Calu3 (cell line): ENCODE measurements at regions not wholly inside any gene's neighbourhood (a gene's known extent, or its start where the extent isn't known, plus 50 kb on each side); places are given as distances from the start of the nearest gene placed in this dataset.

ENCODE experiments used
- BruUV-seq: library from RNA; stranded (reverse); fragments of 400-500 nt; replicated peaks from 2 replicates; lab custom pipeline; 2021; lab: Mats Ljungman, UMichigan
- CTCF ChIA-PET: fragments of 300-600 bp; sonication (Branson Sonifier 250); formaldehyde crosslinking; loops from one replicate; lab custom pipeline; 2022; ENCODE audit warnings: antibody characterized with exemption; lab: Charles Lee
- DNase-seq: peaks from one replicate; pipeline ENCODE4 v3.0.0; 2022
- H3K27ac Mint-ChIP-seq: one replicate; pipeline ENCODE4 v1.8.0; 2022; ENCODE audit warnings: mixed read lengths; ENCODE audit not compliant: unreplicated experiment
- H3K27me3 Mint-ChIP-seq: one replicate; pipeline ENCODE4 v1.8.0; 2022; ENCODE audit warnings: mixed read lengths; ENCODE audit not compliant: unreplicated experiment
- H3K36me3 Mint-ChIP-seq: one replicate; pipeline ENCODE4 v1.8.0; 2022; ENCODE audit warnings: mild to moderate bottlenecking, moderate library complexity, mixed read lengths; ENCODE audit not compliant: insufficient read depth, unreplicated experiment
- H3K4me1 Mint-ChIP-seq: one replicate; pipeline ENCODE4 v1.8.0; 2022; ENCODE audit warnings: mild to moderate bottlenecking, low read depth, mixed read lengths; ENCODE audit not compliant: unreplicated experiment
- H3K4me3 Mint-ChIP-seq: one replicate; pipeline ENCODE4 v1.8.0; 2022; ENCODE audit warnings: mild to moderate bottlenecking, low read depth, moderate library complexity, mixed read lengths; ENCODE audit not compliant: unreplicated experiment
- H3K9me3 Mint-ChIP-seq: one replicate; pipeline ENCODE4 v1.8.0; 2022; ENCODE audit warnings: low read depth, mixed read lengths; ENCODE audit not compliant: unreplicated experiment
- intact Hi-C: fragments of 100-400 bp; cut with micrococcal nuclease; formaldehyde crosslinking; loops from one replicate; pipeline ENCODE4 v1.10.0; 2022; ENCODE audit not compliant: unreplicated experiment
- TF ChIP-seq, protein P1 (sequence below): fragments of 200-600 bp; IDR thresholded peaks from one replicate; pipeline ENCODE4 v1.8.0; 2022; ENCODE audit warnings: antibody characterized with exemption; ENCODE audit not compliant: unreplicated experiment

DNA sequence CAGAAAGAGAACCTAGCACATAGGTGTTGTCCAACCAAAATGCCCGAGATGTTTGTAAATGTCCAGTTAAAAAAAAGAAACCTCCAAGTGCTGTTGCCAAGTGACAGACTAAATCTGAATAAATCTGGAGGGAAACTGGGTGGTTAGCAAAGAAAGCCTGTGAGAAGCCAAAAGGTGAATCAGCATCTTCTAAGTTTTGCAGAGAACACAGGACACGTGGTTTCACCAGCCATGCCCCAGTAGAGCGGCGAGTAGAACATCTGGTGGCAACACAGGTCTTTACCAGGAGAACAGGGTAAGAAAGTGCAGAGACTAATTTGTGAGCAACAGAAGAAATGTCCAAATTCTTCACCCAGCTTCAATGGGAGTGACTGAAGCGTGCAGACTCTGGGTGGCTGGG lies 986.0 kb downstream of the ROBO2 start:
- no peaks in the 10 kb centered on the region for H3K4me1 Mint-ChIP-seq
- H3K27ac Mint-ChIP-seq, result no peak overlapping the region
- TF ChIP-seq, protein P1, sequence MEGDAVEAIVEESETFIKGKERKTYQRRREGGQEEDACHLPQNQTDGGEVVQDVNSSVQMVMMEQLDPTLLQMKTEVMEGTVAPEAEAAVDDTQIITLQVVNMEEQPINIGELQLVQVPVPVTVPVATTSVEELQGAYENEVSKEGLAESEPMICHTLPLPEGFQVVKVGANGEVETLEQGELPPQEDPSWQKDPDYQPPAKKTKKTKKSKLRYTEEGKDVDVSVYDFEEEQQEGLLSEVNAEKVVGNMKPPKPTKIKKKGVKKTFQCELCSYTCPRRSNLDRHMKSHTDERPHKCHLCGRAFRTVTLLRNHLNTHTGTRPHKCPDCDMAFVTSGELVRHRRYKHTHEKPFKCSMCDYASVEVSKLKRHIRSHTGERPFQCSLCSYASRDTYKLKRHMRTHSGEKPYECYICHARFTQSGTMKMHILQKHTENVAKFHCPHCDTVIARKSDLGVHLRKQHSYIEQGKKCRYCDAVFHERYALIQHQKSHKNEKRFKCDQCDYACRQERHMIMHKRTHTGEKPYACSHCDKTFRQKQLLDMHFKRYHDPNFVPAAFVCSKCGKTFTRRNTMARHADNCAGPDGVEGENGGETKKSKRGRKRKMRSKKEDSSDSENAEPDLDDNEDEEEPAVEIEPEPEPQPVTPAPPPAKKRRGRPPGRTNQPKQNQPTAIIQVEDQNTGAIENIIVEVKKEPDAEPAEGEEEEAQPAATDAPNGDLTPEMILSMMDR, result no peak
- no peak overlapping the region for H3K4me3 Mint-ChIP-seq
- DNase-seq, result no peak
- H3K27me3 Mint-ChIP-seq, result no peaks in the 10 kb centered on the region
- no TSS peak for BruUV-seq
- intact Hi-C loops, result no loop called here
- CTCF ChIA-PET, result no interaction called here
- H3K36me3 Mint-ChIP-seq, result no peaks in the 10 kb centered on the region
- no peaks in the 10 kb centered on the region for H3K9me3 Mint-ChIP-seq

DNA sequence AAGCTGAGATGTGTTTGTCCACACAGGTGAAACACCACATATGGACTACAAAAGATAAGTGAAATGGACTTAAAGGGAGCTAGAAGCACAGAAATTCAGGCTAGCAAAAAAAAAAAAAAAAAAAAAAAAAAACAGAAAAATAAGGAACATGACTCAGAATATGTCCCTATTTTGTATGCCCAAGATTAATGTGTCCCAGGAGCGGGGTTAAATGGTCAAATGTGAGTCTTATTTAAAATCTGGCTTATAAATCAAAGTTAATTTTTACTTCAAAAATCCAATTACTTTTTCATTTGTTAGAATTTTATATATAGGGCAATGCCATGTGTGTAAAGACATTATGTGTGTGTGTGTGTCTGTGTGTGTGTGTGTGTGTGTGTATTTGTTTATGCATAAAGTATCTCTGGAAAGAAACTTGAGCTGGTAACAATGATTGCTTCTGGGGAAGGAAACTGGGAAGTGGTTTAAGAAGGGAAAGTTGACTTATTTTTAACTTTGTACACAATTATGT lies 986.5 kb downstream of the ROBO2 start:
- TF ChIP-seq, protein P1, result no peak
- no peaks in the 10 kb centered on the region for H3K27me3 Mint-ChIP-seq
- CTCF ChIA-PET, result no interaction called here
- H3K9me3 Mint-ChIP-seq, result no peaks in the 10 kb centered on the region
- H3K4me3 Mint-ChIP-seq, result no peak overlapping the region
- H3K27ac Mint-ChIP-seq, result no peak overlapping the region
- no peaks in the 10 kb centered on the region for H3K4me1 Mint-ChIP-seq
- DNase-seq, result no peak
- intact Hi-C loops, result no loop called here
- BruUV-seq, result no TSS peak
- H3K36me3 Mint-ChIP-seq, result no peaks in the 10 kb centered on the region

DNA sequence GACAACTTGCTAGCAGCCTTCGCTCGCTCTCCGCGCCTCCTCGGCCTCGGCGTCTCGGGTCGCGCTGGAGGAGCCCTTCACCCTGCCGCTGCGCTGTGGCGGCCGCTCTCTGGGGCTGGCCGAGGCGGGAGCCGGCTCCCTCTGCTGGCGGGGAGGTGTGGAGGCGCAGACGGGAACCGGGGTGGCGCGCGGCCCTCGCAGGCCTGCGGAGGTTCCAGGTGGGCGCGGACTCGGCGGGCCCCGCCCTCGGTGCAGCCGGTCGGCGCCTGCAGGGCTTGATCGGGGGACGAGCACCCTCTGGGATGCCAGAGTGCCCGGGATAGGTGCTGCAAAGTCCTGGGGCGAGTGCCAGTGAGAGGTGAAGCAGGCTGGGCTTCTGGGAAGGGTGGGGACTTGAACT lies 989.9 kb downstream of the ROBO2 start:
- TF ChIP-seq, protein P1, result no peak
- no peaks in the 10 kb centered on the region for H3K27me3 Mint-ChIP-seq
- BruUV-seq, result no TSS peak
- no peaks in the 10 kb centered on the region for H3K4me1 Mint-ChIP-seq
- DNase-seq, result no peak
- intact Hi-C loops, result no loop called here
- no peaks in the 10 kb centered on the region for H3K9me3 Mint-ChIP-seq
- no peak overlapping the region for H3K27ac Mint-ChIP-seq
- H3K36me3 Mint-ChIP-seq, result no peaks in the 10 kb centered on the region
- H3K4me3 Mint-ChIP-seq, result no peak overlapping the region
- CTCF ChIA-PET, result no interaction called here

DNA sequence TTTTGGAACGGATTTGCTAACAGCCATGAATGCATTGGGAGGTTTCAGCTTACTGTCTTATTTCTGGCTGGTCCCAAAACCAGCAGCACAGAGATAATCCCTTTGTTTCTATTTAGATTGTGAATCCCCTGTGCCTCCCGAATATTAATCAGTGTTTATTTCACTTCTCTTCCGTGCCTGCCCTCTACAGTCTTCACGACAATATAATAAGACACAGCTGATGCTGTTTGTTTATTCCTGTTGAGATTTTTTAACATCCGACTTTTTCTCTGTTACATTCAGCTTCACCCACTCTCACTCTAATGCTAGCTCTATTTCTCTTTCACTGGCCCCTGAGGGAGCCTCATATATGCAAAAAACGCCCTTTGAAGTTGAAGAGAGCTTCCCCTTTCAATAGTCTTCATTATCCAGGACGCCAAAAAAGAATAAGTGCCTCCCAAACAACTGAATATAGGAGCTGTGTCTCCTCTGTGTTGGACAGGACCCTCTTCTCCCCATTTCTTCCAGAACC lies 995.3 kb downstream of the ROBO2 start:
- peaks cover 2% of the 10 kb centered on the region for H3K9me3 Mint-ChIP-seq
- H3K4me1 Mint-ChIP-seq, result no peaks in the 10 kb centered on the region
- no peak for DNase-seq
- no peak overlapping the region for H3K27ac Mint-ChIP-seq
- intact Hi-C loops, result no loop called here
- no TSS peak for BruUV-seq
- no peak overlapping the region for H3K4me3 Mint-ChIP-seq
- TF ChIP-seq, protein P1, result no peak
- no peaks in the 10 kb centered on the region for H3K36me3 Mint-ChIP-seq
- CTCF ChIA-PET, result no interaction called here
- no peaks in the 10 kb centered on the region for H3K27me3 Mint-ChIP-seq
